ENCODE measurements at regions not wholly inside any gene's neighbourhood (a gene's known extent, or its start where the extent isn't known, plus 50 kb on each side); places are given as distances from the start of the nearest gene placed in this dataset.

- no peaks in the 10 kb centered on the region for H4K20me1 ChIP-seq (ENCODE audit: insufficient read depth, low read length)
- TF ChIP-seq EZH2phosphoT487 (IDR thresholded peaks at IDR 0.05; ENCODE audit: low read depth) = no peak
- no peak for TF ChIP-seq CTCF (IDR thresholded peaks at IDR 0.05; ENCODE audit: low read depth, low read length)
Measured at GRCh38 chr20:40322941-40323340, 366.1 kb downstream of the MAFB start.

GRCh38 chr20:40320517-40321011 lies 368.5 kb downstream of the MAFB start:
- Histone ChIP-seq H3K79me2 (ENCODE audit: low read length) (no peaks in the 10 kb centered on the region), H3K9ac (ENCODE audit: low read length) (no peak overlapping the region), H3K9me3 (ENCODE audit: insufficient read depth, low read length) (no peaks in the 10 kb centered on the region), H3K27me3 (ENCODE audit: low read depth, low read length) (peaks cover 28% of the 10 kb centered on the region), H3K27ac (ENCODE audit: low read length) (no peak overlapping the region), H3K4me2 (ENCODE audit: low read length) (no peak overlapping the region), H4K20me1 (ENCODE audit: insufficient read depth, low read length) (no peaks in the 10 kb centered on the region), H3K4me3 (ENCODE audit: low read length) (no peak overlapping the region), H2AFZ (ENCODE audit: low read depth, low read length) (no peak overlapping the region), H3K4me1 (ENCODE audit: low read length) (0 out of 2 replicates have a peak, but pooled peaks cover 5% of the 10 kb centered on the region), H3K36me3 (replicated peaks; ENCODE audit: low read depth, low read length) (no peaks in the 10 kb centered on the region)
- no peak for TF ChIP-seq EZH2phosphoT487 (IDR thresholded peaks at IDR 0.05; ENCODE audit: low read depth)
- no peak for TF ChIP-seq CTCF (IDR thresholded peaks at IDR 0.05; ENCODE audit: low read depth, low read length)

More at GRCh38 chr20:40322941-40323340, 366.1 kb downstream of the MAFB start:
- H3K79me2 ChIP-seq (ENCODE audit: low read length) = no peaks in the 10 kb centered on the region
- no peaks in the 10 kb centered on the region for H3K9me3 ChIP-seq (ENCODE audit: insufficient read depth, low read length)
- H3K27ac ChIP-seq (ENCODE audit: low read length) = no peak overlapping the region
- no peak overlapping the region for H3K4me3 ChIP-seq (ENCODE audit: low read length)
- H3K36me3 ChIP-seq (replicated peaks; ENCODE audit: low read depth, low read length) = no peaks in the 10 kb centered on the region
- no peak overlapping the region for H3K9ac ChIP-seq (ENCODE audit: low read length)
- no peak overlapping the region for H2AFZ ChIP-seq (ENCODE audit: low read depth, low read length)
- 0 out of 2 replicates have a peak, but pooled peaks cover 5% of the 10 kb centered on the region for H3K4me1 ChIP-seq (ENCODE audit: low read length)
- peaks cover 20% of the 10 kb centered on the region for H3K27me3 ChIP-seq (ENCODE audit: low read depth, low read length)
- H3K4me2 ChIP-seq (ENCODE audit: low read length) = no peak overlapping the region

GRCh38 chr20:40319741-40320516 lies 369.1 kb downstream of the MAFB start:
- Histone ChIP-seq H3K4me1 (ENCODE audit: low read length) (0 out of 2 replicates have a peak, but pooled peaks cover 5% of the 10 kb centered on the region), H3K27ac (ENCODE audit: low read length) (no peak overlapping the region)

More at GRCh38 chr20:40319741-40320516, 369.1 kb downstream of the MAFB start:
- no peak overlapping the region for H3K4me3 ChIP-seq (ENCODE audit: low read length)
- no peak overlapping the region for H3K4me2 ChIP-seq (ENCODE audit: low read length)
- no peaks in the 10 kb centered on the region for H3K9me3 ChIP-seq (ENCODE audit: insufficient read depth, low read length)
- no peaks in the 10 kb centered on the region for H3K36me3 ChIP-seq (replicated peaks; ENCODE audit: low read depth, low read length)
- no peak overlapping the region for H2AFZ ChIP-seq (ENCODE audit: low read depth, low read length)
- H3K79me2 ChIP-seq (ENCODE audit: low read length) = no peaks in the 10 kb centered on the region
- H4K20me1 ChIP-seq (ENCODE audit: insufficient read depth, low read length) = no peaks in the 10 kb centered on the region
- no peak for TF ChIP-seq CTCF (IDR thresholded peaks at IDR 0.05; ENCODE audit: low read depth, low read length)
- no peak for TF ChIP-seq EZH2phosphoT487 (IDR thresholded peaks at IDR 0.05; ENCODE audit: low read depth)
- peaks cover 27% of the 10 kb centered on the region for H3K27me3 ChIP-seq (ENCODE audit: low read depth, low read length)
- no peak overlapping the region for H3K9ac ChIP-seq (ENCODE audit: low read length)
